ENCODE measurements at regions not wholly inside any gene's neighbourhood (a gene's known extent, or its start where the extent isn't known, plus 50 kb on each side); places are given as distances from the start of the nearest gene placed in this dataset.

GRCh38 chr11:87967459-87967858, 207.8 kb downstream of the RAB38 start:
- Histone ChIP-seq H3K36me3 (ENCODE audit: insufficient read depth, low read length) (no peaks in the 10 kb centered on the region), H3K79me2 (ENCODE audit: insufficient read depth, low read length) (no peaks in the 10 kb centered on the region), H3F3A (ENCODE audit: low read depth) (no peaks in the 10 kb centered on the region), H3K4me2 (ENCODE audit: low read depth, low read length, poor library complexity, severe bottlenecking) (no peak overlapping the region), H3K9me3 (ENCODE audit: insufficient read depth, low read depth, low read length) (no peaks in the 10 kb centered on the region), H3K4me3 (ENCODE audit: low read length, poor library complexity, severe bottlenecking) (no peak overlapping the region), H2AFZ (ENCODE audit: low read length) (no peak overlapping the region), H3K27me3 (ENCODE audit: insufficient read depth, low read length, poor library complexity, severe bottlenecking) (no peaks in the 10 kb centered on the region), H3K9me2 (replicated peaks; ENCODE audit: low read depth, low read length) (no peaks in the 10 kb centered on the region), H4K20me1 (ENCODE audit: insufficient read depth, low read length, poor library complexity, severe bottlenecking) (no peaks in the 10 kb centered on the region), H3K9ac (ENCODE audit: low read depth, low read length, poor library complexity, severe bottlenecking) (no peak overlapping the region), H3K4me1 (ENCODE audit: insufficient read depth, low read length, poor library complexity, severe bottlenecking) (no peaks in the 10 kb centered on the region)
- no peak for TF ChIP-seq EZH2phosphoT487 (IDR thresholded peaks at IDR 0.05; ENCODE audit: borderline replicate concordance)

- H3K79me2 ChIP-seq (ENCODE audit: insufficient read depth, low read length), result no peaks in the 10 kb centered on the region
- H3K4me2 ChIP-seq (ENCODE audit: low read depth, low read length, poor library complexity, severe bottlenecking), result no peak overlapping the region
- no peaks in the 10 kb centered on the region for H3K4me1 ChIP-seq (ENCODE audit: insufficient read depth, low read length, poor library complexity, severe bottlenecking)
- no peaks in the 10 kb centered on the region for H3K27me3 ChIP-seq (ENCODE audit: insufficient read depth, low read length, poor library complexity, severe bottlenecking)
- H4K20me1 ChIP-seq (ENCODE audit: insufficient read depth, low read length, poor library complexity, severe bottlenecking), result no peaks in the 10 kb centered on the region
- H3K36me3 ChIP-seq (ENCODE audit: insufficient read depth, low read length), result no peaks in the 10 kb centered on the region
- H3K4me3 ChIP-seq (ENCODE audit: low read length, poor library complexity, severe bottlenecking), result no peak overlapping the region
- H3K9me2 ChIP-seq (replicated peaks; ENCODE audit: low read depth, low read length), result no peaks in the 10 kb centered on the region
- H2AFZ ChIP-seq (ENCODE audit: low read length), result no peak overlapping the region
- no peaks in the 10 kb centered on the region for H3F3A ChIP-seq (ENCODE audit: low read depth)
- no peak overlapping the region for H3K9ac ChIP-seq (ENCODE audit: low read depth, low read length, poor library complexity, severe bottlenecking)
- no peak for TF ChIP-seq EZH2phosphoT487 (IDR thresholded peaks at IDR 0.05; ENCODE audit: borderline replicate concordance)
- TF ChIP-seq CTCF (conservative IDR thresholded peaks at IDR 0.05; ENCODE audit: low read length), result no peak
- H3K9me3 ChIP-seq (ENCODE audit: insufficient read depth, low read depth, low read length), result no peaks in the 10 kb centered on the region
Observed at GRCh38 chr11:87966694-87967093, 208.5 kb downstream of the RAB38 start.

- Histone ChIP-seq H3K36me3 (ENCODE audit: insufficient read depth, low read length) (no peaks in the 10 kb centered on the region), H3K4me1 (ENCODE audit: insufficient read depth, low read length, poor library complexity, severe bottlenecking) (no peaks in the 10 kb centered on the region), H3K9me2 (replicated peaks; ENCODE audit: low read depth, low read length) (no peaks in the 10 kb centered on the region), H2AFZ (ENCODE audit: low read length) (no peak overlapping the region), H3K27me3 (ENCODE audit: insufficient read depth, low read length, poor library complexity, severe bottlenecking) (no peaks in the 10 kb centered on the region), H3F3A (ENCODE audit: low read depth) (no peaks in the 10 kb centered on the region), H3K4me2 (ENCODE audit: low read depth, low read length, poor library complexity, severe bottlenecking) (no peak overlapping the region), H3K9me3 (ENCODE audit: insufficient read depth, low read depth, low read length) (no peaks in the 10 kb centered on the region), H3K79me2 (ENCODE audit: insufficient read depth, low read length) (no peaks in the 10 kb centered on the region), H3K9ac (ENCODE audit: low read depth, low read length, poor library complexity, severe bottlenecking) (no peak overlapping the region), H4K20me1 (ENCODE audit: insufficient read depth, low read length, poor library complexity, severe bottlenecking) (no peaks in the 10 kb centered on the region), H3K4me3 (ENCODE audit: low read length, poor library complexity, severe bottlenecking) (no peak overlapping the region)
- TF ChIP-seq EZH2phosphoT487 (IDR thresholded peaks at IDR 0.05; ENCODE audit: borderline replicate concordance) (no peak), CTCF (conservative IDR thresholded peaks at IDR 0.05; ENCODE audit: low read length) (no peak)
Observed at GRCh38 chr11:87966216-87966615, 209.0 kb downstream of the RAB38 start.

- Histone ChIP-seq H3K9me3 (ENCODE audit: insufficient read depth, low read depth, low read length) (no peaks in the 10 kb centered on the region), H3K4me2 (ENCODE audit: low read depth, low read length, poor library complexity, severe bottlenecking) (no peak overlapping the region), H3K9ac (ENCODE audit: low read depth, low read length, poor library complexity, severe bottlenecking) (no peak overlapping the region), H3K79me2 (ENCODE audit: insufficient read depth, low read length) (no peaks in the 10 kb centered on the region), H3F3A (ENCODE audit: low read depth) (no peaks in the 10 kb centered on the region), H3K4me1 (ENCODE audit: insufficient read depth, low read length, poor library complexity, severe bottlenecking) (no peaks in the 10 kb centered on the region), H3K4me3 (ENCODE audit: low read length, poor library complexity, severe bottlenecking) (no peak overlapping the region), H4K20me1 (ENCODE audit: insufficient read depth, low read length, poor library complexity, severe bottlenecking) (no peaks in the 10 kb centered on the region), H3K9me2 (replicated peaks; ENCODE audit: low read depth, low read length) (no peaks in the 10 kb centered on the region), H2AFZ (ENCODE audit: low read length) (no peak overlapping the region), H3K36me3 (ENCODE audit: insufficient read depth, low read length) (no peaks in the 10 kb centered on the region), H3K27me3 (ENCODE audit: insufficient read depth, low read length, poor library complexity, severe bottlenecking) (no peaks in the 10 kb centered on the region)
- TF ChIP-seq CTCF (conservative IDR thresholded peaks at IDR 0.05; ENCODE audit: low read length), result no peak
Observed at GRCh38 chr11:87961606-87962005, 213.6 kb downstream of the RAB38 start.
